Prostate gland (tissue), 2 donors: ENCODE measurements at regions not wholly inside any gene's neighbourhood (a gene's known extent, or its start where the extent isn't known, plus 50 kb on each side); places are given as distances from the start of the nearest gene placed in this dataset.

ENCODE experiments used
- DNase-seq: peaks from one replicate; pipeline ENCODE4 v3.0.0-alpha.2; 2019; ENCODE audit warnings: low spot score
- H3K27ac ChIP-seq, 2 donors: fragments of 200-600 bp; sonication (generic); 2 replicates each; pipeline ENCODE4 v1.5.1; 2017 to 2019
- H3K27me3 ChIP-seq: fragments of 200-600 bp; sonication (generic); replicated peaks from 2 replicates; pipeline ENCODE4 v1.5.1; 2019; ENCODE audit not compliant: insufficient read depth
- H3K36me3 ChIP-seq, 2 donors: fragments of 200-600 bp; sonication (generic); 1 replicate in 1 of 2; 2 replicates in 1 of 2; pipeline versions ENCODE4 v1.5.1 to v1.8.1; 2017 to 2019
- H3K4me1 ChIP-seq: fragments of 200-600 bp; sonication (generic); replicated peaks from 2 replicates; pipeline ENCODE4 v1.5.1; 2019
- H3K4me3 ChIP-seq, 2 donors: fragments of 200-600 bp; sonication (generic); 2 replicates each; pipeline ENCODE4 v1.5.1; 2017 to 2019
- H3K9me3 ChIP-seq: fragments of 200-600 bp; sonication (generic); 2 replicates; pipeline ENCODE4 v1.5.1; 2017
- POLR2A ChIP-seq: fragments of 450-650 bp; IDR thresholded peaks from one replicate; pipeline ENCODE4 v1.6.1; 2016; ENCODE audit warnings: antibody characterized with exemption, mild to moderate bottlenecking
- POLR2AphosphoS5 ChIP-seq: sonication (generic); formaldehyde crosslinking; IDR thresholded peaks from one replicate; pipeline ENCODE4 v1.6.1; 2017; ENCODE audit warnings: antibody characterized with exemption
- WGBS: methylation state at CpG from one replicate; pipeline ENCODE4 v1.1.5; 2018; 5-methylcytosine and 5-hydroxymethylcytosine counted together
- intact Hi-C: fragments of 100-400 bp; cut with DNase I; formaldehyde crosslinking; loops from one replicate; pipeline ENCODE4 v1.14.2; 2022
- TF ChIP-seq, protein P1 (sequence below), 4 experiments: fragments of 200-600 bp in 2 of 4; fragments of 450-650 bp in 2 of 4; sonication (generic) in 2 of 4; IDR thresholded peaks; 1 replicate in 3 of 4; 2 replicates in 1 of 4; pipeline ENCODE4 v1.5.1; 2016 to 2019; ENCODE audit warnings: antibody characterized with exemption in 4 of 4, mild to moderate bottlenecking in 2 of 4, moderate library complexity in 2 of 4

DNA sequence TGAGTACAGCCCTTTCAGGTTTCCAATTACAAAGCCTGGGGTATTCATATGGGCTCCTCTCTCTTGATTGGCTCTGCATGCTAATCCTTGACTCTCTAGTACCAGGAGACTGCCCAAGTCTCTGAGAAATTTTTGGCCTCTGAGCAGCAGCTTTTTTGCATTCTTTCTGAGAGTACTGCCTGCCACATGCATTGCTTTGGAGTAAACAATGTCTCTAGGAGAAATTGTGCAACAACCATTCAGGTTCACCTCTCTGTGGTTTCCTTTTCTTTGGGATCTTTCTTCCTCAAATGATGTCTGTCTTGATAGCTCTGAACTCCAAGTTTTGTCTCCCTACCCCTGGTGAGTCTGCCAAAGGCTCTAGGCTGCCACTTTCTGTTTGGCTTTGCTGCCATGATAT is 115.8 kb upstream of the SETBP1 start:
- DNase-seq = peak; percentile 24
- Histone ChIP-seq H3K4me3 (no peak overlapping the region), H3K36me3 (no peaks in the 10 kb centered on the region), H3K4me1 (no peaks in the 10 kb centered on the region), H3K27ac (no peak overlapping the region), H3K27me3 (no peaks in the 10 kb centered on the region), H3K9me3 (no peaks in the 10 kb centered on the region)
- intact Hi-C loops = no loop called here
- TF ChIP-seq POLR2A (no peak), POLR2AphosphoS5 (peak; percentile 57)
- TF ChIP-seq, protein P1, sequence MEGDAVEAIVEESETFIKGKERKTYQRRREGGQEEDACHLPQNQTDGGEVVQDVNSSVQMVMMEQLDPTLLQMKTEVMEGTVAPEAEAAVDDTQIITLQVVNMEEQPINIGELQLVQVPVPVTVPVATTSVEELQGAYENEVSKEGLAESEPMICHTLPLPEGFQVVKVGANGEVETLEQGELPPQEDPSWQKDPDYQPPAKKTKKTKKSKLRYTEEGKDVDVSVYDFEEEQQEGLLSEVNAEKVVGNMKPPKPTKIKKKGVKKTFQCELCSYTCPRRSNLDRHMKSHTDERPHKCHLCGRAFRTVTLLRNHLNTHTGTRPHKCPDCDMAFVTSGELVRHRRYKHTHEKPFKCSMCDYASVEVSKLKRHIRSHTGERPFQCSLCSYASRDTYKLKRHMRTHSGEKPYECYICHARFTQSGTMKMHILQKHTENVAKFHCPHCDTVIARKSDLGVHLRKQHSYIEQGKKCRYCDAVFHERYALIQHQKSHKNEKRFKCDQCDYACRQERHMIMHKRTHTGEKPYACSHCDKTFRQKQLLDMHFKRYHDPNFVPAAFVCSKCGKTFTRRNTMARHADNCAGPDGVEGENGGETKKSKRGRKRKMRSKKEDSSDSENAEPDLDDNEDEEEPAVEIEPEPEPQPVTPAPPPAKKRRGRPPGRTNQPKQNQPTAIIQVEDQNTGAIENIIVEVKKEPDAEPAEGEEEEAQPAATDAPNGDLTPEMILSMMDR (IDR thresholded peaks at IDR 0.05) = no peak

DNA sequence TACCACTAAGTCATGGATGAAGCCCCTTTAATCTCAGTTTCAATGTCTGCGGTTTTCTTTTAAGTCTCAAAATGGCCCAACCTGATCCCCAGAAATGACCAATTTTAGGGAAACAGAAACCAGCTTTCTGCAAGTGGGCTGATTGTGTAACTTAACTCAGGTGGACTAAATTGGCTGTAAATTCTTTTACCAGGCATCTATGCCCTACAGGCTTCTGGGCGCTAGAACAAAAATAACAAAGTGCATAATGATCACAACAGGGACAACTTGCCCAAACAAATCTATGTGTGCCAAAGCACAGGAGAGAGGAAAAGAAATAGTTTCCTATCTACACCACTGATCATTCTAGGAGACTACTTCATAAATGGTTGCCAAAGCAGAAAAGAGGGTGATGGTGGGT is 112.3 kb upstream of the SETBP1 start:
- TF ChIP-seq, protein P1 (IDR thresholded peaks at IDR 0.05) = no peak
- TF ChIP-seq POLR2AphosphoS5 = peak; percentile 66
- no peaks in the 10 kb centered on the region for H3K9me3 ChIP-seq
- H3K4me3 ChIP-seq = no peak overlapping the region
- no peaks in the 10 kb centered on the region for H3K4me1 ChIP-seq
- 57% methylated on average over 2 of the region's 2 CpGs for WGBS
- no peak overlapping the region for H3K27ac ChIP-seq
- H3K36me3 ChIP-seq = no peaks in the 10 kb centered on the region
- no peaks in the 10 kb centered on the region for H3K27me3 ChIP-seq
- intact Hi-C loops = no loop called here
- peak; percentile 24 for DNase-seq

DNA sequence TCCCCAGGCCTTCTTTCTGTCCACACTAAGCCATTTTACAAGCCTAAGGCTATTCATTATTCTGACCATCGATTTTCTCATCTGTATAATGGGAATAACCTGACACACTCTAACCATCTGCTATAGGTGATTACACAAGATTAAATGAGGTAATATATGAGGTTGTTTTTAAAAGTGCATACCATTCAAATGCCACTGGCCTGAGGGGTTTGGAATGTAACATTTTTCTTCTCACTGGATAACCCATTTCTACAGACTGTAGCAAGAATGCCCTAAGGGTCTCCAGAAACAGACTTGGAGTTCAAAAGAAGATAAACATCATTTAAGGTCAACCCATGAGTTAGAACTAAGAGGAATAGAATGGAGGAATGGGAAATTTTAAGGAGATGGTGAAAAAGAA is 111.7 kb upstream of the SETBP1 start:
- TF ChIP-seq, protein P1 (IDR thresholded peaks at IDR 0.05) = no peak
- TF ChIP-seq POLR2AphosphoS5 = no peak
- no peak for TF ChIP-seq POLR2A
- intact Hi-C loops = no loop called here
- WGBS = 92% methylated on average over 1 of the region's 1 CpG
- Histone ChIP-seq H3K36me3 (no peaks in the 10 kb centered on the region), H3K27me3 (no peaks in the 10 kb centered on the region), H3K9me3 (no peaks in the 10 kb centered on the region), H3K4me3 (no peak overlapping the region), H3K4me1 (no peaks in the 10 kb centered on the region), H3K27ac (no peak overlapping the region)
- no peak for DNase-seq

DNA sequence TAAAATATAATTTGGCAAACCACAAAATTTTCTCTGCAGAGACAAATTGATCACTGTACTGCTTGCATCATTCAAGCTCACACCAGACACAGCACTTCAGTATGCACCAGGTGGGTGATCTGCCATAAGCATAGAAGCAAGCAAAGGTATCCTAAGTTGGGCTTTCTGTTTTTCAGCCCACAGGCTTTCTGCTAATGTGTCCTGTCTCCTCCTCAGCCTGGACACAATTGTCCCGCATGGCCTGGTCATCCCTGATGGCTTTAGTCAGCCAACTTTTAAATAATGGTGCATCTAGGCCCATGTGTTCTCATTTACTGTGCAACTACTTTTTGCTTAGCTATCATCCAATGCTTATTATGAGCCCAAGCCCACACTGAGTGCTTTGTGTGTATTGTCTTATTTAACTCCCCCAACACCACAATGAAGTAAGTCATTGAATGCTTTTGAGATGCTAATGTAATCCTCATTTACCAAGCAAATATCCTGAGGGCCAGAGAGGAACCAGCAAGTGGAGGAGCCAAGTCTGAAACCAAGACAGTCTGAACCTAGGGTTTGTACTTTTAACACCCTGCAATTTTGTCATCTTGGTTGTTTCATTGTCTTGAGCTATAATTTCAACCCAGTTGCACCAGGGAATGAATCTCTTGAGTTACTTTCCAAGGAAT is 111.2 kb upstream of the SETBP1 start:
- WGBS = 100% methylated on average over 1 of the region's 1 CpG
- Histone ChIP-seq H3K27ac (no peak overlapping the region), H3K4me3 (no peak overlapping the region), H3K4me1 (no peaks in the 10 kb centered on the region), H3K27me3 (no peaks in the 10 kb centered on the region), H3K9me3 (no peaks in the 10 kb centered on the region), H3K36me3 (no peaks in the 10 kb centered on the region)
- intact Hi-C loops = no loop called here
- TF ChIP-seq, protein P1 (IDR thresholded peaks at IDR 0.05) = no peak
- no peak for TF ChIP-seq POLR2A
- no peak for TF ChIP-seq POLR2AphosphoS5
- DNase-seq = no peak

DNA sequence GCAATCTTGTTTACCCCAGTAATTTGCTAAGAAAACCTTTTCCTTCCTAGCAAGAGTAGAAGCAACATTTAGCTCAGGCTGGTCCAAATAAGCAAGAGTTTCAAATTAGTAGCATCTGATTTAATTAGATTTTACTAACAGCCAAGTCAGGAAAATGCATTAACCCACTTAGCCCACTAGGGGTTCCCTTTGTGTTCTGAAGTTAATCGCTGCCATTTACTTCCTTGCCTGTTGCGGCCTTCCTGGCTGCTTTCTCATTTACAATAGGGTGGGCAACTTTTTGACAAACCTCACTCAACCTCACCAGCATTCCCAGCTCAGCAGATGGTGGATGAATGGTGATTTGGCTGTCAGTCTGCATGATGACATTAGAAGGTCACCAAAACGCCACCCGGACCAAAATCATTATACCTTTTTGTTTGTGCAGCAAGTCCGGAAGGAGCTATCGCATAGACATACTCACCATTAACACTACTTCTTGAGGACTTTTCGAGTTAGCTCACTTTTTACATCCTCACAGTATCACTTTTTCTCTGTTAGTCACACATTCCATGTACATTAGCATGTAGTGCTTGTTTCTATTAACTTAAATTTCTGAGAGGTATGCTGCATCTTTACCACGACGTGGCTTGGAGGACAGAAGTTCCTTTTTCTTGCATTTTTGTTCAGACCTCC is 101.5 kb upstream of the SETBP1 start:
- H3K36me3 ChIP-seq = no peaks in the 10 kb centered on the region
- no peak overlapping the region for H3K4me3 ChIP-seq
- WGBS = 96% methylated on average over 9 of the region's 9 CpGs
- intact Hi-C loops = no loop called here
- no peaks in the 10 kb centered on the region for H3K4me1 ChIP-seq
- TF ChIP-seq POLR2AphosphoS5 = no peak
- TF ChIP-seq, protein P1 (IDR thresholded peaks at IDR 0.05) = peak in 2 of 4 experiments; percentile 24 to 35
- H3K27ac ChIP-seq = no peak overlapping the region
- H3K9me3 ChIP-seq = no peaks in the 10 kb centered on the region
- DNase-seq = no peak
- no peaks in the 10 kb centered on the region for H3K27me3 ChIP-seq
